Suprapubic skin (tissue), 3 donors: ENCODE measurements at regions not wholly inside any gene's neighbourhood (a gene's known extent, or its start where the extent isn't known, plus 50 kb on each side); places are given as distances from the start of the nearest gene placed in this dataset.

Experiments used
- CTCF ChIP-seq, 2 donors: fragments of 200-600 bp in 1 of 2; fragments of 450-650 bp in 1 of 2; sonication (generic) in 1 of 2; IDR thresholded peaks; one replicate each; pipeline ENCODE4 v1.5.1; 2016 to 2019; ENCODE audit warnings: antibody characterized with exemption in 2 of 2, mild to moderate bottlenecking in 1 of 2, moderate library complexity in 1 of 2
- EP300 ChIP-seq: sonication (generic); formaldehyde crosslinking; IDR thresholded peaks from one replicate; pipeline ENCODE4 v1.6.1; 2017; ENCODE audit warnings: antibody characterized with exemption

- TF ChIP-seq CTCF (IDR thresholded peaks at IDR 0.05) (no peak), EP300 (no peak)
Observed at GRCh38 chr3:67312155-67312554, 314.0 kb downstream of the KBTBD8 start.
